NB4 (cell line): ENCODE measurements at regions not wholly inside any gene's neighbourhood (a gene's known extent, or its start where the extent isn't known, plus 50 kb on each side); places are given as distances from the start of the nearest gene placed in this dataset.

Experiments used
- CTCF ChIP-seq: IDR thresholded peaks from one replicate; pipeline ENCODE4 v1.5.1; 2012; ENCODE audit warnings: low read depth, low read length
- MYC ChIP-seq: IDR thresholded peaks from 2 replicates; pipeline ENCODE4 v1.6.1; 2011; ENCODE audit warnings: low read depth, low read length

- TF ChIP-seq MYC (no peak), CTCF (no peak)
Observed at GRCh38 chr21:8991088-8991907, 1530.1 kb upstream of the TPTE start.
